GM04503 (cell line): ENCODE measurements at regions not wholly inside any gene's neighbourhood (a gene's known extent, or its start where the extent isn't known, plus 50 kb on each side); places are given as distances from the start of the nearest gene placed in this dataset.
"Not testable (repeated sequence)": the region's sequence is repeated elsewhere in the genome, so short reads cannot be mapped to it uniquely, and the experiment has no call there.

ENCODE experiments used
- DNase-seq: peaks from one replicate; pipeline ENCODE4 v3.0.0-alpha.2; 2012; ENCODE audit warnings: low read depth

- no peak for DNase-seq
Measured at GRCh38 chr5:156052656-156053055, 274.3 kb upstream of the SGCD start.

- DNase-seq = no peak
Measured at GRCh38 chr5:156053056-156053455, 273.9 kb upstream of the SGCD start.

- DNase-seq = no peak
Measured at GRCh38 chr5:156076912-156077311, 250.1 kb upstream of the SGCD start.

- no peak for DNase-seq
Measured at GRCh38 chr5:156087577-156088110, 239.3 kb upstream of the SGCD start.

GRCh38 chr5:156089955-156090940 is 236.7 kb upstream of the SGCD start:
- DNase-seq = not testable (repeated sequence)

- no peak for DNase-seq
Measured at GRCh38 chr5:156093024-156093423, 233.9 kb upstream of the SGCD start.

- no peak for DNase-seq
Measured at GRCh38 chr5:156094001-156094400, 233.0 kb upstream of the SGCD start.

GRCh38 chr5:156095709-156096241 is 231.2 kb upstream of the SGCD start:
- DNase-seq = no peak

- DNase-seq = peak; percentile 80
Measured at GRCh38 chr5:156096259-156096658, 230.7 kb upstream of the SGCD start.

GRCh38 chr5:156103155-156103885 is 223.6 kb upstream of the SGCD start:
- DNase-seq = no peak

- DNase-seq = no peak
Measured at GRCh38 chr5:156109317-156110023, 217.5 kb upstream of the SGCD start.

GRCh38 chr5:156119692-156120091 is 207.3 kb upstream of the SGCD start:
- no peak for DNase-seq

- DNase-seq = peak; percentile 47
Measured at GRCh38 chr5:156120777-156121176, 206.2 kb upstream of the SGCD start.

GRCh38 chr5:156121234-156121633 is 205.7 kb upstream of the SGCD start:
- peak; percentile 30 for DNase-seq

- no peak for DNase-seq
Measured at GRCh38 chr5:156121882-156122281, 205.1 kb upstream of the SGCD start.

- DNase-seq = no peak
Measured at GRCh38 chr5:156124708-156125107, 202.3 kb upstream of the SGCD start.

- no peak for DNase-seq
Measured at GRCh38 chr5:156125118-156125517, 201.8 kb upstream of the SGCD start.

GRCh38 chr5:156126716-156127115 is 200.2 kb upstream of the SGCD start:
- DNase-seq = no peak

GRCh38 chr5:156128026-156128425 is 198.9 kb upstream of the SGCD start:
- DNase-seq = no peak

- DNase-seq = no peak
Measured at GRCh38 chr5:156134216-156134615, 192.7 kb upstream of the SGCD start.

GRCh38 chr5:156135531-156135930 is 191.4 kb upstream of the SGCD start:
- DNase-seq = no peak
